Ovary (tissue), 7 donors: ENCODE measurements at regions not wholly inside any gene's neighbourhood (a gene's known extent, or its start where the extent isn't known, plus 50 kb on each side); places are given as distances from the start of the nearest gene placed in this dataset.

Source experiments
- DNase-seq, 5 donors: peaks; one replicate each; pipeline ENCODE4 v3.0.0-alpha.2; 2019 to 2020
- H3K27ac ChIP-seq, 2 donors: fragments of 200-600 bp; one replicate each; pipeline versions ENCODE4 v1.5.1 to v1.8.0; 2019 to 2022
- H3K27me3 ChIP-seq: fragments of 200-600 bp; one replicate; pipeline ENCODE4 v1.8.0; 2022
- H3K36me3 ChIP-seq: fragments of 200-600 bp; sonication (generic); one replicate; pipeline ENCODE4 v1.5.1; 2019
- H3K4me1 ChIP-seq: one replicate; pipeline ENCODE4 v1.8.1; 2013; ENCODE audit warnings: mild to moderate bottlenecking, moderate library complexity; ENCODE audit not compliant: insufficient read depth
- H3K4me3 ChIP-seq: fragments of 200-600 bp; sonication (generic); one replicate; pipeline ENCODE4 v1.5.1; 2017
- H3K9me3 ChIP-seq, 2 donors: fragments of 200-600 bp in 1 of 2; sonication (generic) in 1 of 2; one replicate each; pipeline versions ENCODE4 v1.5.1 to v1.8.1; 2013 to 2019; ENCODE audit warnings: mild to moderate bottlenecking in 1 of 2, moderate library complexity in 1 of 2
- EP300 ChIP-seq: sonication (generic); formaldehyde crosslinking; IDR thresholded peaks from one replicate; pipeline ENCODE4 v1.6.1; 2017; ENCODE audit warnings: antibody characterized with exemption
- POLR2A ChIP-seq: fragments of 450-650 bp; IDR thresholded peaks from one replicate; pipeline ENCODE4 v1.6.1; 2017; ENCODE audit warnings: antibody characterized with exemption, mild to moderate bottlenecking, moderate library complexity
- WGBS, 3 donors: extraction: QIAGEN DNeasy Blood & Tissue Kit in 1 of 3; methylation state at CpG; one replicate each; pipeline versions ENCODE4 v1.1.5 to v1.1.7; 2013 to 2017; 5-methylcytosine and 5-hydroxymethylcytosine counted together
- intact Hi-C, 4 donors: fragments of 100-400 bp; cut with DNase I; formaldehyde crosslinking; loops; one replicate each; pipeline versions ENCODE4 v1.11.0 to v1.15.1; 2022 to 2023
- TF ChIP-seq, protein P1 (sequence below), 3 donors: fragments of 450-650 bp in 2 of 3; fragments of 200-600 bp in 1 of 3; IDR thresholded peaks; one replicate each; pipeline versions ENCODE4 v1.5.1 to v1.8.0; 2016 to 2022; ENCODE audit warnings: antibody characterized with exemption in 3 of 3, mild to moderate bottlenecking in 1 of 3
- donor health status: DM: no; HTN: no; CAD: no; lungs with moderate emphysema.
- donor health status: DM: no; HTN: no; CAD: no.
- donor health status: Bipolar disorder and iron deficiency.
- donor health status: DM: no; HTN: no; CAD: no.
- donor health status: DM: yes; HTN: yes; CAD: no.

DNA sequence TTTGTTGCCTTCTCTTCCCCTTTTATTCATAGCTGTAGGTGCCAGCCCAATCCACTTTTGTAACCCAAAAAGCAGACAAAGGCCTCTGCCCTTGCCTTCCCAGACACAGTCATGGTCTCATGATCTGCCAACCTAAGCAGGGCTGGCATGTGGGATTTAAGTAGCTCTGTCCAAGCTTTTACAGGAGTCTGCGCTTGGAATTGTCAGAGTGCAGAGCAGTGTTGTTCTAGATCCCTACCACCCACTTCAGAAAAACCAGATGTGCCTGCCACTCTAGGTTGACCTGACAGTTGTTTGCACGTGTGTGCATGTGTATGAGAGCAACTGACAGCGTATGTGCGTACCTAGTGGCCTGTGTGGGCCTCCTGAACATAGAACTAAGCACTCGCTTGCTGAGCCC lies 87.8 kb upstream of the SPRY4 start:
- Histone ChIP-seq H3K9me3 (no peaks in the 10 kb centered on the region), H3K4me3 (no peak overlapping the region), H3K27me3 (no peaks in the 10 kb centered on the region), H3K4me1 (no peaks in the 10 kb centered on the region), H3K27ac (no peak overlapping the region), H3K36me3 (no peaks in the 10 kb centered on the region)
- DNase-seq, result no peak
- intact Hi-C loops, result no loop called here
- WGBS, 3 donors, result 94 to 97% (median 96%) methylated on average over 5 of the region's 5 CpGs
- TF ChIP-seq, protein P1, sequence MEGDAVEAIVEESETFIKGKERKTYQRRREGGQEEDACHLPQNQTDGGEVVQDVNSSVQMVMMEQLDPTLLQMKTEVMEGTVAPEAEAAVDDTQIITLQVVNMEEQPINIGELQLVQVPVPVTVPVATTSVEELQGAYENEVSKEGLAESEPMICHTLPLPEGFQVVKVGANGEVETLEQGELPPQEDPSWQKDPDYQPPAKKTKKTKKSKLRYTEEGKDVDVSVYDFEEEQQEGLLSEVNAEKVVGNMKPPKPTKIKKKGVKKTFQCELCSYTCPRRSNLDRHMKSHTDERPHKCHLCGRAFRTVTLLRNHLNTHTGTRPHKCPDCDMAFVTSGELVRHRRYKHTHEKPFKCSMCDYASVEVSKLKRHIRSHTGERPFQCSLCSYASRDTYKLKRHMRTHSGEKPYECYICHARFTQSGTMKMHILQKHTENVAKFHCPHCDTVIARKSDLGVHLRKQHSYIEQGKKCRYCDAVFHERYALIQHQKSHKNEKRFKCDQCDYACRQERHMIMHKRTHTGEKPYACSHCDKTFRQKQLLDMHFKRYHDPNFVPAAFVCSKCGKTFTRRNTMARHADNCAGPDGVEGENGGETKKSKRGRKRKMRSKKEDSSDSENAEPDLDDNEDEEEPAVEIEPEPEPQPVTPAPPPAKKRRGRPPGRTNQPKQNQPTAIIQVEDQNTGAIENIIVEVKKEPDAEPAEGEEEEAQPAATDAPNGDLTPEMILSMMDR (IDR thresholded peaks at IDR 0.05), result no peak
- no peak for TF ChIP-seq POLR2A
- no peak for TF ChIP-seq EP300

DNA sequence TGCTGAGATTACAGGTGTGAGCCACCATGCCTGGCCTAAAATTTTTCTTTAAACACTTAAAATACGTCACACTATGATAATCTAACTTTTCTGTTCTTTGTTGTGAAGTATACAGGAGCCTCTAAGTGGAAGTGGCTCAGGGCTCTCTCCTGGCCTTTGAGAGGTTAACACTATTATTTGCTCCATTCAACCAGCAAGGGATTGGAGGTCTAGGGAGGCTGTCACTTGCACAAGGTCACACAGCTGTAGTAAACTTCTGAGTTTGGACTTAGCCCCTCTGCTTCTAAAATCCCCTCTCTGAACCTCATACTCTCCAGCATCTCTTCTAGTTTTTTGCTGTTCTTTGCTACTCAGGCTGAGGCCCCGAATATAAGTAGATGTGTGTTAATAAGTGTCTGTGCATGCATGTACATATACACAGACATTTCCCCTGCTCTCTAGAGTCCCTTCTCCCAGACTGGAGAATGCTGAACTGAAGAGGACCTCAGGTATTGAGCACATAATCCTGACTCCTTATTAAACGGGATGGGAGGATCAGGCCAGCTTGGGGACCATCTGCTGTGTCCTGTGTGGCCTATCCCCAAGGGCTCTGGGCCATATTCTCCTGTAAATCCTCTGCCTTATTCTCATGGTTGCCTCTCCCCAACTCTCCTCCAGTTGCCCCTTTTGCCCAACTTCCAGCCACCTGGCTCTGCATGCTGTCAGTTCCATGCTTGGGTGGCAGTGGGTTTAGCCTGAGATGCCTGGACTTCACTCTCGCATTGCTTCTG lies 87.0 kb upstream of the SPRY4 start:
- 77 to 91% (median 87%) methylated on average over 4 of the region's 4 CpGs for WGBS, 3 donors
- no peaks in the 10 kb centered on the region for H3K4me1 ChIP-seq
- no peaks in the 10 kb centered on the region for H3K36me3 ChIP-seq
- DNase-seq, result no peak
- no peak overlapping the region for H3K4me3 ChIP-seq
- H3K27ac ChIP-seq, result no peak overlapping the region
- no peaks in the 10 kb centered on the region for H3K9me3 ChIP-seq
- H3K27me3 ChIP-seq, result no peaks in the 10 kb centered on the region
- intact Hi-C loops, result no loop called here
- TF ChIP-seq, protein P1 (IDR thresholded peaks at IDR 0.05), result no peak
- TF ChIP-seq POLR2A (no peak), EP300 (no peak)

DNA sequence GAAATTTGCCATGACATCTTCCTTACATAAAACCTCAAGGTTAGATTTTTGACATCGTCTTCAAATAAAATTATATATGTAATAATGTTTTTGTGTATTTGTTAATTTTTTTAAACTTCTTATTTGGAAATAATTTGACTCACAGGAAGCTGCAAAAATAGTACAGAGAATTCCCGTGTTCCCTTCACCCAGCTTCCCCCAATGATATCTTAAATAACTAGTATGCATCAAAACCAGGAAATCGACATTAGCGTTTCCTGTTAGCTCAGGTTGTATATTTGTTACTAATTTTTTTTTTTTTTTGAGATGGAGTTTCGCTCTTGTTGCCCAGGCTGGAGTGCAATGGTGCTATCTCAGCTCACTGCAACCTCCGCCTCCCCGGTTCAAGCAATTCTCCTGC lies 86.3 kb upstream of the SPRY4 start:
- no peak for DNase-seq
- H3K4me3 ChIP-seq, result no peak overlapping the region
- no peaks in the 10 kb centered on the region for H3K4me1 ChIP-seq
- no peaks in the 10 kb centered on the region for H3K9me3 ChIP-seq
- H3K27me3 ChIP-seq, result no peaks in the 10 kb centered on the region
- intact Hi-C loops, result no loop called here
- H3K27ac ChIP-seq, result no peak overlapping the region
- H3K36me3 ChIP-seq, result no peaks in the 10 kb centered on the region
- 94 to 96% (median 95%) methylated on average over 7 of the region's 7 CpGs for WGBS, 3 donors
- TF ChIP-seq, protein P1 (IDR thresholded peaks at IDR 0.05), result no peak
- TF ChIP-seq EP300, result no peak

DNA sequence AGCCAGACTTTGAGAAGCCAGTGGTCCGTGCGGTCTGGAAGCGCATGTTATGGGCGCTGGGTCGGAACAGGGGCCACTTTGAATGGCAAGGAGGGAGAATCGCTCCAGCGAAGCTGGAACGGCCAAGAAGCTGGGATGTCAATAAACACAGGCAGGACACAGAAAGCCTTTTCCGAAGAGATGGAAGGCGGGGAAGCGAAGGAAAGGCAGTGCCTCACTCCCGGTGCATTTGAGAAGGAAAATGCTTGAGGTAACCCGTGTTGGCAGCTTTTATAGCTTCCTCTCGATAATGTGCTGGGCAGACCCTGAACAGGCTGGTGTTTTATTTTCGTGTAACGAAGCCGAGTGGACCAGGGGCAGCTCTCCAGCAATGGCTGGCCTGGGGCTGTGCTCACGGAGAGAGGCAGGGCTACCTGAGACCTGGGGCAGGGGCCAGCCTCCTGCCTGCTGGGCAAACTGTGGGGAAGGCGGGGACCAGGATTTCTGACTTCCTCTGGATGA lies 84.2 kb upstream of the SPRY4 start:
- 85 to 87% (median 86%) methylated on average over 19 of the region's 19 CpGs for WGBS, 3 donors

More for the DNA sequence above, 84.2 kb upstream of the SPRY4 start:
- H3K4me3 ChIP-seq, result no peak overlapping the region
- intact Hi-C loops, result no loop called here
- TF ChIP-seq EP300 (no peak), POLR2A (no peak)
- TF ChIP-seq, protein P1 (IDR thresholded peaks at IDR 0.05), result no peak
- no peaks in the 10 kb centered on the region for H3K4me1 ChIP-seq
- DNase-seq, result no peak
- no peaks in the 10 kb centered on the region for H3K27me3 ChIP-seq
- no peak overlapping the region for H3K27ac ChIP-seq
- H3K9me3 ChIP-seq, result no peaks in the 10 kb centered on the region
- no peaks in the 10 kb centered on the region for H3K36me3 ChIP-seq
